Transverse colon (tissue), 4 donors: ENCODE measurements at regions not wholly inside any gene's neighbourhood (a gene's known extent, or its start where the extent isn't known, plus 50 kb on each side); places are given as distances from the start of the nearest gene placed in this dataset.

Experiments used
- CTCF ChIP-seq, 5 experiments: fragments of 200-600 bp in 3 of 5; fragments of 450-650 bp in 2 of 5; sonication (generic) in 3 of 5; IDR thresholded peaks; 1 replicate in 2 of 5; 2 replicates in 3 of 5; pipeline ENCODE4 v1.5.1; 2016 to 2017; ENCODE audit warnings: antibody characterized with exemption in 5 of 5, inconsistent platforms in 3 of 5, mild to moderate bottlenecking in 2 of 5, moderate library complexity in 1 of 5
- EP300 ChIP-seq: sonication (generic); formaldehyde crosslinking; IDR thresholded peaks from one replicate; pipeline ENCODE4 v1.6.1; 2017; ENCODE audit warnings: antibody characterized with exemption, low read depth
- POLR2A ChIP-seq: fragments of 450-650 bp; IDR thresholded peaks from one replicate; pipeline ENCODE4 v1.6.1; 2016; ENCODE audit warnings: antibody characterized with exemption, mild to moderate bottlenecking, moderate library complexity
- POLR2AphosphoS5 ChIP-seq, 3 donors: sonication (generic); formaldehyde crosslinking; IDR thresholded peaks; one replicate each; pipeline ENCODE4 v1.6.1; 2016; ENCODE audit warnings: antibody characterized with exemption in 3 of 3

GRCh38 chr11:90310210-90310609, 87.4 kb upstream of the CHORDC1 start:
- TF ChIP-seq CTCF (IDR thresholded peaks at IDR 0.05) (no peak), POLR2AphosphoS5 (IDR thresholded peaks at IDR 0.05) (no peak), EP300 (no peak), POLR2A (no peak)
